ENCODE measurements at regions not wholly inside any gene's neighbourhood (a gene's known extent, or its start where the extent isn't known, plus 50 kb on each side); places are given as distances from the start of the nearest gene placed in this dataset.

- Histone ChIP-seq H2BK15ac (ENCODE audit: low read depth, low read length) (no peak overlapping the region), H3K27ac (ENCODE audit: insufficient read length, low read depth, low read length) (no peak overlapping the region), H3K79me2 (ENCODE audit: insufficient read depth, low read length) (no peaks in the 10 kb centered on the region), H3K79me1 (ENCODE audit: insufficient read depth, low read depth, low read length, poor library complexity, severe bottlenecking) (no peaks in the 10 kb centered on the region), H3K4me1 (ENCODE audit: insufficient read depth, low read length) (no peaks in the 10 kb centered on the region), H3K9me3 (ENCODE audit: control insufficient read depth, low read depth, low read length) (no peaks in the 10 kb centered on the region), H4K91ac (ENCODE audit: insufficient read length, low read depth, low read length) (no peak overlapping the region), H3K4ac (ENCODE audit: low read depth, low read length) (no peak overlapping the region), H2BK12ac (ENCODE audit: insufficient read length, low read depth, low read length) (no peak overlapping the region), H3T11ph (ENCODE audit: low read length) (no peak overlapping the region), H2BK120ac (ENCODE audit: low read depth, low read length, poor library complexity, severe bottlenecking) (no peak overlapping the region), H2AFZ (ENCODE audit: low read length) (no peak overlapping the region), H3K56ac (ENCODE audit: insufficient read length, low read depth, low read length) (no peak overlapping the region), H3K27me3 (ENCODE audit: insufficient read depth, low read length) (no peaks in the 10 kb centered on the region), H3K23ac (ENCODE audit: insufficient read length, low read depth, low read length) (no peak overlapping the region), H4K20me1 (ENCODE audit: control insufficient read depth, insufficient read depth, insufficient read length) (no peaks in the 10 kb centered on the region), H2BK5ac (ENCODE audit: insufficient read length, low read length) (no peak overlapping the region), H3K18ac (ENCODE audit: insufficient read length, low read depth, low read length) (no peak overlapping the region), H3K14ac (ENCODE audit: insufficient read depth, low read length) (no peak overlapping the region), H3K9ac (ENCODE audit: extremely low read depth, insufficient read length, low read length) (no peak overlapping the region), H3K23me2 (ENCODE audit: insufficient read length, low read depth, low read length, poor library complexity, severe bottlenecking) (no peaks in the 10 kb centered on the region), H3K4me2 (ENCODE audit: insufficient read depth, insufficient read length, low read length) (no peak overlapping the region), H4K8ac (replicated peaks; ENCODE audit: insufficient read length, low read depth, low read length) (no peak overlapping the region), H4K5ac (ENCODE audit: insufficient read length, low read depth, low read length) (no peak overlapping the region), H2AK5ac (ENCODE audit: insufficient read length, low read length) (no peak overlapping the region), H2BK20ac (ENCODE audit: low read depth, low read length, poor library complexity, severe bottlenecking) (no peak overlapping the region)
- no peak overlapping the region for H3K4me3 Mint-ChIP-seq
- H3K36me3 Mint-ChIP-seq (ENCODE audit: insufficient read depth in 1 of 3, low read depth in 3 of 3): peaks cover 5 to 13% (median 9%) of the 10 kb centered on the region in 3 experiments; a peak in 6 of 7 replicates
- DNase-seq: no peak
- H3K4me1 Mint-ChIP-seq: peaks cover 8 to 13% of the 10 kb centered on the region in 2 experiments
- no peak for TF ChIP-seq CTCF (conservative IDR thresholded peaks at IDR 0.05)
- no peaks in the 10 kb centered on the region; a peak in 1 of 5 replicates for H3K9me3 Mint-ChIP-seq
- no CpG with 5 or more reads among the region's 6 CpGs for WGBS (ENCODE audit: extremely low coverage, insufficient read length, low lambda C conversion rate)
- no peaks in the 10 kb centered on the region for H3K27me3 Mint-ChIP-seq (ENCODE audit: low read depth)
- H3K27ac Mint-ChIP-seq: no peak overlapping the region
These were observed 107.9 kb downstream of the KATNIP start for GRCh38 chr16:27657811-27658210.
